GM19372 (cell line): ENCODE measurements at regions not wholly inside any gene's neighbourhood (a gene's known extent, or its start where the extent isn't known, plus 50 kb on each side); places are given as distances from the start of the nearest gene placed in this dataset.
"Not testable (repeated sequence)": the region's sequence is repeated elsewhere in the genome, so short reads cannot be mapped to it uniquely, and the experiment has no call there.

ENCODE experiments used
- ATAC-seq: cut with Tn5 transposase; IDR thresholded peaks from one replicate; pipeline ENCODE4 v1.9.1; 2021; ENCODE audit warnings: mild to moderate bottlenecking, low read depth, moderate library complexity; ENCODE audit not compliant: unreplicated experiment

- ATAC-seq = no peak
Observed at GRCh38 chr6:17013701-17014100, 88.1 kb upstream of the STMND1 start.

GRCh38 chr6:17012421-17013225 lies 89.2 kb upstream of the STMND1 start:
- no peak for ATAC-seq

GRCh38 chr6:17011985-17012384 lies 89.9 kb upstream of the STMND1 start:
- ATAC-seq = no peak

DNA sequence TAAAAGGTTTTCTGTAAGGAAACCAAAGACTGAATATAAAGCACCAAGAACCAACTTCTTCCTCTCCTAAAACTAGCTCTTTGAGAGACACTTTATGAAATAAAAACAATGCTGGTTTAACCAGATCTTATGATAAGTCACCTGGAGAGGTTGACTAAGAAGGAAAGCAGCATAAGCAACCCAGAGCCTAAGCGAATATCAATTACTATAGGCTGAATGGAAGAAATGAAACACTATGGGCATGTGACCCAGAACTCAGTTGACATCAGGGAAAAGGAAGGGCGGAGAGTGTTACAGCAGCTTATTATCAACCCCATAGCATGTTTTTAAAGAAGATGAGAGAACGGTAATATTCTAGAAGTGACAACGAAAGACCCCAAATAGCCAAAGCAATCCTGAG lies 94.1 kb upstream of the STMND1 start:
- ATAC-seq = no peak

DNA sequence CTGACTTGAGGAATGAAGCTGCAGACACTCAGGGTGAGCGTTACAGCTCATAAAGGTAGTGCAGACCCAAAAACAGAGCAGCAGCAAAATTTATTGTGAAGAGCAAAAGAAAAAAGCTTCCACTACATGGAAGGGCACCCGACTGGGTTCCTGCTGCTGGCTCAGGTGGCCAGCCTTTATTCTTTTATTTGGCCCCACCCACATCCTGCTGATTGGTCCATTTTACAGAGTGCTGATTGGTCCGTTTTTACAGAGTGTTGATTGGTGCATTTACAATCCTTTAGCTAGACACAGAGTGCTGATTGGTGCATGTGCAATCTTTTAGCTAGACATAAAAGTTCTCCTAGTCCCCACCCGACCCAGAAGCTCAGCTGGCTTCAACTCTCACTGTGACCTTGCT lies 95.3 kb upstream of the STMND1 start:
- no peak for ATAC-seq

DNA sequence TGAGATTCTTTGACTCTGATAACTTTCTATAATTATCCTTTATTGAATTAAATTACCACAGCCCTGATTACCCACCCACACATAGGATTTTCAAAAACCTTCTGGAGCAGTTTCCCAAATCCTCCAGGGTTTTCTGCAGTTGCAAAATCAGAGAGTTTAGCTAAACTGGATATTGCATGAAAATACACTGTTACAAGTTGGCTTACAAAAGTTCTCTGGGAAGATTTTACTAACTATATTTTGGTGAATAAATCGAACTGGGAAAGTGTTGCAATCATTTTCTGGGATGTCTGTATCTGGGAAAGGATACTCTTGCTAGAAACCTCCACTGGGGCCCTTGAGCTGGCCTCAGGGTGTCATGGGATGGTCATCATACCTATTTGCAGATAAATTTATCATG lies 97.6 kb upstream of the STMND1 start:
- no peak for ATAC-seq

DNA sequence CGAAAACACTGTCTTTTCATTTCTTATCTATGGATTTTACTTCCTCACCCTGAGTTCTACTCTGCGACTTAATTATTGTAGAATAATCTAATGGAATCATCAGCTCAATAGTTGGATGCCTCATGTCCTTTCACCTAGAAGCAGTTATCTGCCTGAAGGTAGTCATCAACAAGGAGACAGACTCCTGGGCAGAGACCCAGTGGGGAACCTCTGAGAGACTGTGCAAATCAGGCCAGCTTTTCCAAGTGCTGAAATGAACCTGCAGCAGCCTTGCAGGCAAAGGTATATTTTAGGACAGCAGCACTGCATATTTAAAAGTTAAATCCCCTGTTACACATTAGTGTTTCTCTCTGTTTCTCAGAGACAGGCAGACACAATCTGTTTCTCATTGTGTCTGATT lies 99.7 kb upstream of the STMND1 start:
- no peak for ATAC-seq

DNA sequence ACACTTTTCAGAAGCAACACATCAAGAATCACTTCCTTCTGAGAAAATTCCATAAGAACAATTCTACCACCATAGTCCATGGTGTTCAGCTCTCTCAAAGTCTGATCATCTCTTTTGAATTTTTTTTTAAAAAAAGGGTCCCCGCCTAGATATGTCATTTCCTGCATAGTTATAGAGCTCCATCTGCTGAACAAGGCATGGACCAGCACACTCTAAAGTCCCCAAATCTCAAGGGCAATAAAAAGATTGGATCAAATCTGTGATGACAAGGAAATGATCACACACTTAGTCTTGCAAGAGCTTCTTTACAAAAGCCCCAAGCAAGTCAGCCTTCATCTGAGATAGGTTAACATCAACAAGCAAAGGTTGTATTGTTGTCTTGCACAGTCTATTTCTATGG lies 100.7 kb upstream of the STMND1 start:
- ATAC-seq = no peak

DNA sequence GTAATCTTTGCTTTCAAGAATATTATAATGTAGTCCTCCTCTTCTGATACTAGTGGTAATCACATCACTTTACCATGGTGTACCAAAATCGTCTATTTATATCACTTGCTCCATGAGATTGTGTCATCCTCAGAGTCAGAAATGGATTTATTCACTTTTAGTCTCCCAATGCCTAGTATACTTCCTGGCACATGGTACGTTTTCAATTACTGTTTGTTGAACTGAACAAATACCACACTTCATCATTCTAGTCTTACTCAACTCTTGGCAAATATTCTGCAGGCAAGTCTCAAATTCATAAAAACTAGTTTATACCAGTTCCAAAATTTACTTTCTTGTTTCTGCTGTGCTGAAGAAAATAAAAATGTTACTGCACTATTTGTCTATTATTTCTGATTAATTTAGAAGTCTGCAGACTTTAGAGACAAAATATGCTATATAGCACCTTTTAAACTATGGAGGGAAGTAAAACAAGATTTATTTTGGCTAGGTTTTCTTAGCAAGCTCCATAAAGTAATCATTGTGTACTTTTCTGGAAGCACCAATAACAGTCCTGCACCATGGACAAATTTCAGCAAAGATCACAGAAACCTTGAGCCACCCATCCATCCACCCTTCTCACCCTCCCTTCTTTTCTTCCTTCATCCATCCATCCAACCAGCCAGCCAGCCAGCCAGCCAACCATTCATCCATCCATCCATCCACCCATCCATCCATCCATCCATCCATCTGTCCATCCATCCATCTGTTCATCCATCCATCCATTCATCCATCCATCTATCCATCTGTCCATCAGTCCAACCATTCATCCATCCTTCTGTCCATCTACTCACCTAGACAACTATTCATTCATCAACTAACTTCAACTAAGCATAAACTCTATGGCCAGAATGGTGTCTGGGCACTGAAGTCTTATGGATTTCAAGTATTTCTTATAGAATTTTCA lies 102.1 kb upstream of the STMND1 start:
- no peak for ATAC-seq

DNA sequence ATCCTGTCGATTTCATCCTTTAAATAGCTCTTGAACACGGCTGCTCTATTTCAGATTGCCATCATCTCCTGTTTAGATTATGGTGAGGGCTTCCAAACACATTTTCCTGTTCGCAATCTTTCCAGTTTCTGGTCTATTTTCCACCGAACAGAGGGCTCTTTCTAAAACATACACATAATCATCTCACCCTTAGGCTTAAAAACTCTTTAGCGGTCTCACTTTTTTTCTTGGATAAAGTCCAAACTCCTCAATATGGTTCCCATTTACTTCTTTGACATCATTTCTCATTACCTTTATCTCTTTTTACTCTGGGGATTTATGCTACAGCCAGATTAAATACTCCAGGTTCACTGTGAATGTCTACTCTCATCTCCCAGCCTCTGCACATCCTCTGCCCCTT lies 103.4 kb upstream of the STMND1 start:
- ATAC-seq = no peak

DNA sequence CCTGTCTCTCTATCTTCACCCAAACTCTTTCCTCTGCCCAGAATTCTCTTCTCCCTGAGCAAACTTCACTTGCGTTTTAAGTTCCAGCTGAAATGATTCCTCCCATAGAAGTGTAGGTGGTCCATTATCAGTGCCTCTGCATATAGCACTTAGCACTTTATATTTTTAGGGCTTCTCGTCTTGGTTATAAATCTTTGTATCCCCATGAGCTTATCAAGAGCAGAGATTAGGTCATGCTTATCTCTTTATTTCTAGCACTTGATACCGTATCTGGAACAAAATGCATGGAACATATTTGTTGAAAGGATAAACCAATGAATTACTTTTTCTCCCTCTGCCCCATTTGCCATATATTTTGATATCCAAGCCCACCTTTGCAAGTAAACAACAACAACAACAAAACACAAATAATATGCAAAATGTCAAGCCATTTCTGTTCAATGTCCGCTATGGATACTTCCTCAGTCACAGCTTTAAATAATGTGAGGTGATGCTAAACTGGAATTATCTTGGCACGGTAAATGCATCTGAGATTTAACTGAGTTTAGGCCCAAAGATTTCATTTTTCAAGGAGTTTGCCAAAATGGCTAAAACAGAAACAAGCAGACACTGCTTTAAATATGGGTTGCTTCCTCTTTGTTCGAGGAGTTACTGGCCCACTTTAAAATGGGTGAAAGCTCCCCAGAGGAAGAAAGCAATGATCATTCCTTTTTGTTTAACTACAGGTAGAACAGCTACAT lies 106.2 kb upstream of the STMND1 start:
- no peak for ATAC-seq

DNA sequence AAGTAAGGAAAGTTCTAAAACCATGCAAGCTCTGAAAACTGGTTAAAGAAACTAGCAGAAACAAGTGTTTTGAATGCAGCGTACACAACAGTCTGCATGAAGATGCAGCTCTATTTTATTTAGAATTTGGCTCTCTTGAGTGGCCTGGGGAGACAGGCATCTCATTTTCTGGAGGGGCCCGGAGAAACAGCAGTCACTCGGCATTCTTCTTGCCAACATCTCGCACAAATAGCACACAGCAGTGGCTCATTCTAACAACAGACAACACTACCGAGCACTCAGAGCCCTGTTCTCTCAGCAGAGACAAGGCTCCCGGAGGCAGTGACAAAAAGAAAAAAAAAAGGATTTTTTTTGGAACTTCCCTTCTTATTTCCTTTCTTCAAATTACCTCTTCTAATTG lies 108.5 kb upstream of the STMND1 start:
- ATAC-seq = no peak

- no peak for ATAC-seq
Observed at GRCh38 chr6:16991981-16992629, 109.7 kb upstream of the STMND1 start.

DNA sequence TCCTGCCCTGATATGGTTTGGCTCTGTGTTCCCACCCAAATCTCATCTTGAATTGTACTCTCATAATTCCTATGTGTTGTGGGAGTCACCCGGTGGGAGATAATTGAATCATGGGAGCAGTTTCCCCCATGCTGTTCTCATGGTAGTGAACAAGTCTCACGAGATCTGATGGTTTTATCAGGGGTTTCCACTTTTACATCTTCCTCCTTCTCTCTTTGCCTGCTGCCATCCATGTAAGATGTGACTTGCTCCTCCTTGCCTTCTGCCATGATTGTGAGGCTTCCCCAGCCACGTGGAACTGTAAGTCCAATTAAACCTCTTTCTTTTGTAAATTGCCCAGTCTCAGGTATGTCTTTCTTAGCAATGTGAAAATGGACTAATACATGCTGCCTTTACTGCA lies 111.9 kb upstream of the STMND1 start:
- ATAC-seq = not testable (repeated sequence)

DNA sequence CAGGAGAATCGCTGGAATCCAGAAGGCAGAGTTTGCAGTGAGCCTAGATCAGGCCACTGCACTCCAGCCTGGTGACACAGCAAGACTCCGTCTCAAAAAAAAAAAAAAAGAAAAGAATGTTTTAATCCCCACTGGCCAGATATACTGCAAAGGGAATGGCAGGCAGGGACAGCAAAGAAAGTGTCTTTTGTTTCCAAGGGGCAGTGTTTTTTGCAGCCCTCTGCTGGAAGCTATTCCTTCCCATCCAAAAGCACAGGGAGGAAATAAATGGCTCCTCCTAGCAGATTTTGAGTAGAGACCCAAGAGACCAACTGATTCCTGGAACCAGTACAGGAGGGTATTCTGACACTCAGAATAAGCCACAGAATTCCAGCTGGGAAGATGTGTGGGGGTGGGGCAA lies 112.5 kb upstream of the STMND1 start:
- ATAC-seq = no peak

DNA sequence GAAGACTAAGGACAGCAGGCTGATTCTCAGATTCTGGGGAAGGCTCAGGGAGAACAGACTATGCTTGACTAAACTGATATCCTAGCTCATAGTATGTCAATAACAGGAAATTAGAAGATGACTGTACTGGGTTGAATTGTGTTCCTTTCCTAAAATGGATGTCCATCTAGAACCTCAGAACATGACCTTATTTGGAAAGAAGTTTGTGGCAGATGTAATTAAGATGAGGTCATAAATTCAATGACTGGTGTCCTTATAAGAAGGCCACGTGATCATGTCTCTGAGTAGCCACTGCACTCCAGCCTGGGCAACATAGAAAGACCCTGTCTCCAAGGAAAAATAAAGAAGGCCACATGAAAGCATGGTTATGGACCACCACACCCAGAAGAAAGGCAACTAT lies 113.9 kb upstream of the STMND1 start:
- ATAC-seq = no peak

- no peak for ATAC-seq
Observed at GRCh38 chr6:16985513-16986284, 116.2 kb upstream of the STMND1 start.

DNA sequence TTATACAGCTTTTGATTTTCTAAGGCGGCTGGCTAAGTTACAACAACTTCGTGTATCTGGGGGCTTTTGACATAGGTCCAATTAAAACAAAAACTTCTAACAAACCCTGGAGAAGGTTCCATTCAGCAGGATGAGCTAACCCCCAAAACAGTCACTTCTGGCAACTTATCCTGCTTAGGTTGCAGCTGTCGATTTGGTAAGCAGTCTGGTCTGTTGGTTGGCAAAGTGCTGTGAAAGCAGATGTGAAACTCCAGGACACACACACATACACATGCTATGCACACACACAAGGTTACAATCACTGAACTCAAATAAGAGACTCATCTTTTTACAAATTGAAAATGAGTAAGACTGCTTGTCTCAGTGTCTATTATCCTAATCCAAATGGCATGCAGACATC lies 119.0 kb upstream of the STMND1 start:
- no peak for ATAC-seq

DNA sequence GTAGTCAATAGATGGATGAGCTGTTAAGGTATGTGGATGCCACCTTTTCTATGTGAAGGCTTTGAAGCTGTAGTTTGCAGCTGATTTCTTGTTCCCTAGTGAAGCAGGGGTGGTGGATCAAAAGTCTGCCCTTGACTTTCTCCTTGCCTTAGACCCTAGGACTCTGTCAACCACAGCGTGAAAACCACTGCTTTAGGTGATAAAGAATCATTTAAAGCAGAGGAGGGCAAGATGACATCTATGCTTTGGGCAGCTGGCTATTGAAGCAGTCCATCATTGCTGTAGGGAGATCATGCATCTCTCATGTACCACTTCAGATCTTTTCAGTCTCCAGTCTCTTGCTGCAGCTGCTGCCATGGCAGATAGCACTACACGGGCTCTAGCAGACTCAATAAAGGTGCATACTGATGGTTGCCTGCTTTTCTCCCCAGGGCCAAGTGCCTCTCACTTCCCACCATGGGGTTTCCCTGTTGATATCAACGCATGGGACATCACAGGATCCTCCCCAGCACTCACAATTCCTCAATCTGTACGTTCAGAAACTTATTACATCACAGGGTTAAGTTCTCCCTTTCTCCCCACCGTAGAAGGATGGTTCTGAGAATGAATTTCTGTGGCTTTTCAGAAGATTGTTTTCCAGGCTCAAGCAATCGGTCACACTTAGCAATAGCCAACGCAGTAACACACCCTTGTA lies 122.0 kb upstream of the STMND1 start:
- ATAC-seq = no peak
